NCI-H82 treated with DMSO at 0.1 percent for 48 hours (cell line): ENCODE measurements at regions not wholly inside any gene's neighbourhood (a gene's known extent, or its start where the extent isn't known, plus 50 kb on each side); places are given as distances from the start of the nearest gene placed in this dataset.

Experiments
- DNase-seq: peaks from one replicate; lab custom pipeline; 2025; ENCODE audit not compliant: unreplicated experiment; lab: John Stamatoyannopoulos, UW

DNA sequence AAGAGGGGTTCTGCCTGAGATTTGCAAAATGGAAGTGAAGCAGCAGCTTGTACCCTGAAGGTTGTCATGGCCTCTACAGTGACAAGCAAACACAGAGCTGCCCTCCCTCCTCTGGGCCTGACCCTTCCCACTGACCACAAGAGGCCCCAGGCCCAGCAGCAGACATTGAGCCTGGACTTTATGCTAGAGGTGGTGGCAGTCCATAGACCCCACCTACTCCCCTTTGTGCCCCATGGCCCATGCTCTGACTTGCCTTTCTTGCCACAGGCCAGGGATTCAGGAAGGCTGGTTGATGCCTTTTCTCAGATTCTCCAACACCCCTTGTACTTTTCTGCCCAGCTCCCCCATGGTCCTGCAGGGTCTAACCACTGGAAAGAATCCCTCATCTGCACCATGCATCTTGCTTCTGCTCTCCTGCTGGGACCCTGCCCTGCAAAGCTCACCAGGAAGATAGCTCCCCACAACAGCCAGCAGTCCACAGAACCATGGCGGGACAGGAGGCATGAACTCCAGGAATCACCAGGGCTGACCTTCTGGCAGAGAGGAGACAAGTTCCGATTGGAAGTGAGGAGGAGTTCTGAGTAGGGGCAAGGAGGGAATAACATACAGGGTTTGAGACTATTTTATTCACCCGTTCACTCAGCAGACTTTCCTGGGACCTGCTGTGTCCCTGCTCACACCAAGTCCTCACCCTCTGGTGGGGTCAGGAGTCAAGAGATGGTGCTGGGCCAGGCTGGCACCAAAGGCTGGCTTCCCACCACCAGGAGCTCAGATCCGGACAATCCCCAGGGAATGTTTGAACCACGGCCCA is 263.8 kb downstream of the SYK start:
- no peak for DNase-seq

DNA sequence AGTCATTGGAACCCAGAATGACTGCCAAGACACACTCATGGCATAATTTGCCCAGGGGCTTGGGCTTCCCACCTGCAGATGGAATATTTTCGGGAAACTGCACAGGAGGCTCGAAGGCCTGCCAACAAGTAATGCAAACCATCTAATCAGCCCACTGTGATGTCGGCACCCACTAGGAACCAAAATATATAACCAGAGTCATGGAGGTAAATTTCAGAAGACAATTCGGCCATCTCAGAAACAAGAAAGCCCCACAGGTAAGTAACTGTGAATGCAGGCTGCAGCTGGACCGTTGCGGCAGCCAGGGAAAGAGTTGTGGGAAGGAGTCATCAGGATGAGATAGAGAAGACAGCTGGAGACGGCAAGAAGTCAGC is 264.4 kb downstream of the SYK start:
- no peak for DNase-seq

DNA sequence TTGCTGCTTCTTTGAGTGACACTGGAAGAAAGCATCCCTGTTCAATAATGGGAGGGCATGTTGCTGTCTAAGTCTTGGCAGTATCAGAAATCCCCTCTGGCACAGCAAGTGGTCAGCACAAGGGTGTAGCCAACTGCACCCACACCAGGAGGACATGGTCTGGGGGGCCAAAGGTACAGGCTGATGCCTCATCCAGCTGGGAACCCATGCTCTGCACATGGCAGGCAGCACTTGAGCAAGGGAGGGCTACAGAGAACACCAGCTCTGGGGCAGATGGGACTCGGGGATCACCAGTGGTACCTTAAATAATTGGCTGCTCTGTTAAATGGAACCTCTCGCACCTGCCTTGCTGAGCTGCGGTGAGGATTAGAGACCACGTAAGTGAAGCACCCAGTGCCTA is 265.2 kb downstream of the SYK start:
- no peak for DNase-seq

DNA sequence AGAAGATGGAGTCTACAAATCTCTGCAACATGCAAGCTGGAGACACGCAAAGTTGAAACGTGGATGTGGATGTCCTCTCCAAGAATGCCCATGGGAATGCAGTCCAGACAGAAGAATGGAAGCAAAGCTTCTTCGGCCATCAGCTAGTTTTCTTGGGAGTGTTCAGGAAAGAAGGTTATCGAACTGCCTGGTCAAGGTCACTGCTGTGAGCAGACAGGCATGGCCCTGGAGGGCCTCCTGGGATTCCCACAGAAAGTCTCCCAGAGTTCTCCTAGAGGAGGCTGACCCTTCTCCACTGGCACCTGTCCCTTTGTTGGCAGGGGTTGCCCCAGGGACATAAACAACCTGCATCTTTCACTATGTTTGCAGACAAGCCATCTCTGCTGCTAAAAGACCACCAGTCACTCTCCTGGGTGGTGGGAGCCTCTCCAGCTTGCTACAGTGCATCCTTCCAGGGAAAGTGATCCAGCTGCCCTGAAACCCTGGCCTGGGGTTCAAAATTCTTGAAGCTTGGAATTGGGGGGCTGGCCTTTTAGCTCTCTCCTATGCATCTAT is 265.8 kb downstream of the SYK start:
- no peak for DNase-seq

DNA sequence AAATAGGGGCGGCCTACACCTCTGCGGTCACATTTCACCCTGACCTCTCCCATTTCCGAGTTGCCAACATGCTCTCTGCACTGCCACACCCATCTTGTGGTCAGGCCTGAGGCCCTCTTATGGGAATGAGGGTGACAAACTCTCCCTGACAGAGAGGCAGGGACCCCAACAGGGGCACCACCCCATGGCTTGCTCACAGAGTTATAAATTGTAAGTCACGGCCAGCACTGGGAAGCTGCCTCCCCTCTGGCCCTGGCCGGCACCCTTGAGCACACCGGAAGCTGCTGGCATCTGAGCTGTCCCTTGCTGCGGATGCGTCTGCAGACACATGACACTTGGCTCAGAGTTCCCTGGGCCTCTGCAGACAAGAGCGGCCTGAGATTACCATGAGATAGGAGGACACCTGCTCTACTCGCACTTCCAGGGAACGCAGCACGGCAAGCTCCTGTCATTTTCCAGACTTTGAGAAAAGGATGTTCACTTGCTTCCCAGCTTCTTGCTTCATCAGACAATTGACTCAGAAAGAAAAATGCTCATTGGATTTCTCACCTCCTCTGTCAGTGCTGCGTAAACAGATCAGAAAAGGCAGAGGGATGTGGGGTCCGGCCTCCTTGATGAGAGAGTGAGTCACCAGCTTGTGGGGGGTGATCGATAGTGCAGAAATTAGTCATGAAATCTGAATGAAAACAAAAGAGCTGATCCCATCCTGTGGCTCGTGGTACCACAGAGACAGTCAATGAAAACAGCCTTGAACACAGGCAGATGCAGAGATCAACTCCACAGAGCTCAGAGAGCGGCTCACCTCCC is 269.8 kb downstream of the SYK start:
- no peak for DNase-seq

DNA sequence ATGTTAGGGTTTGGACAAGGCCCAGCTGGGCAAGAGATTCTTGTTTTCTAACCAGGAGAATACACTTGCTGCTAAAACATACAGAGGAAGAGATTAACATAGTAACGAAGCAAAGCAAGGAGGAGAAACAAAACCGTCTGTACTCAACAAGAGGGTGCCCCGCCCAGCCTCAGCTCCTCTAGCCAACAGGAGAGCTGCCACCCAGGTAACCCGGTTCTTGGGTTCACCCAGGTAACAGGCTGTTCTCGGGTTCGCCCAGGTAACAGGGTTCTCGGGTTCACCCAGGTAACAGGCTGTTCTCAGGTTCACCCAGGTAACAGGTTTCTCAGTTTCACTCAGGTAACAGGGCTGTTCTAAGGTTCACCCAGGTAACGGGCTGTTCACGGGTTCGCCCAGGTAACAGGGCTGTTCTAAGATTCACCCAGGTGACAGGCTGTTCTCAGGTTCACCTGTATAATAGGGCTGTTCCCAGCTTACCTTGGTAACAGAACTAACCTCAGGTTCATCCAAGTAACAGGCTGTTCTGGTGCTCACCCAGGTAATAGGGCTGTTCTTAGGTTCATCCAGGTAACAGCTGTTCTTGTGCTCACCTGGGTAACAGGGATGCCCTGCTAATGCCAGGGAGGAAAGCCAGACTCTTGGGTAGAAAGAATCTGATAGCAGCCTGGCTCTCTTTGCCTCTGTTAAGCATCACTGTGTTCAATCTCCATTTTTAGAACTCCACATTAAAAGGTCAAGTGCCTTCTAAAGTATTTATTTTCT is 271.6 kb downstream of the SYK start:
- no peak for DNase-seq

DNA sequence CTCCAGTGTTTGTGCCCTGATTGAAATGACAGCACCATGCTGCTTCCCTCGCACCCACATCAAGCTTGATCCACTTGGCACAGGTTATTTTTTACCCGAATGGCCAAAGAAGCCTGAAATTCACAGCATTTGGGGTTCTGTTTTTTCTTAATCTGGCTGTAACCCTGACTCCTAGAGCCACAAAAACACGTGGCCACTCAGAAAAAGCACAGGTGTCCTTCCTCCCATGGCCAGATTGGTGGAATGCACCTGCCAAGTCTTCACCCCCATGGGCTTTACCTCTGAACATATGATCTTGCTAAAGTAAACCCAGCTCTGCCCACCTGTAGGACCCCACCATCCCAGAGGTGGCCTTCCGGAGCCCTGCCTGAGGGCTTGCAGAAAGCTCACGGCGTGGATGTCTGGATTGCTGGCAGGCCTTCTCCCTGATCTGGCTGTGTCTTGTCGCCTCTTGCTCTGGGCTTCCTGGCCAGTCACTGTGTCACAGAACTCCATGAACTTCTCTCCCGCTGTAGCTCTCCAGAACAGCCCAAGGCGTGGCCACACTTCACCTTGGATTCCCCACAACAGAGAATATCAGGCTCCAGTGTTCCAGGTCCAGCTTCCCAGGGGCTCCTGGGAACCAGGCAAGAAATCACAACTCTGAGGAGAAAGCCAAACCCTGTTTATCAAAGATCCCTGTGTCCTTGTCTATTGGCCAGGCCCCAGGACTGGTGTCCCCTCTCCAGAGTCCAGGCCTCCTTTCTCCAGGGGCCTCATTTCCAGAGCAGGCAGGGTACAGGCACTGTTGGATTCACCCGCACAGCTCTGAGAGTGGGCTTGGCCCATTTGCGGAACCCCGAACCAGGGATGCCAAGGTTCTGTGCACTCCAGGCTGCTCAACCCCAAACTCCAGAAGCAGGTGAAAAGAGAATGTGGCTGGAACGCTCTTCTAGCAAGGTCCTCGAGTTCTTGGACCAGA is 272.5 kb downstream of the SYK start:
- DNase-seq = no peak

DNA sequence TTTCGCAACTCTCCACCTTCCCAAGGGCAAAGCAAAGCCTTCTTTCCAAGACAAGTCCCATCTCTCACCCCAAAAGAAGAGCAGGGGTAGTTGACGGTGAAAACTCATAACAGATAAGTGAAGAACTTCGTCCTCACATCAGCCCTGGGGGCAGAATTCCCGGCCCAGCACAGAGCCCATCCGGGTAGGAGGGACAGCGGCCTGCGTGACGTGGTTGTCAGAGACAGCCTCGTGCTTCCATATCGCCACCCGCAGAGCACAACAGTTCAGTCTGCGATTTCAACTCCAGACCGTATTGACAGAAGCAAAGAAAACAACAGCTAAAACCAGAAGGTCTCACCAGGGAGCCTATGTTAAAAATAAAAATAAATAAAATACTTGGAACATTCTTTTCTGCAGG is 273.2 kb downstream of the SYK start:
- no peak for DNase-seq

DNA sequence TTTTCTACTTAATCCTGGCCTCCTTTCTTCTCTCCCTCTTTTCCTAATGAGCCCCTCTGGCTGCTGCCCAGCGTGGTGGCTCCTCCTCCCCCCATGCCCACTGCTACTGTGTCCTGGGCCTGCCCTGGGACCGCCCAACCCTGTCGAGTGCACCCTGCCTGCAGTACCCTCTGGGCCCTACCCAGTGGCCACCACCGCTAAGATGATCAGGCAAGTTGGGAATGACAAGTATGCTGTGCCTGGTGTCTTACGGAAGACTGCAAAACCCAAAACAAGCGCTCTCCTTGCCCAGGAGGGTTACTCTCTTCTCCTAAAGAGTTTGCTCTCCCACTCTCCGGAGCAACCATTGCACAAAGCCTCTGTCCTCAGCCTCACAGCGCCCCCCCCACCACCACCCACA is 273.7 kb downstream of the SYK start:
- no peak for DNase-seq

DNA sequence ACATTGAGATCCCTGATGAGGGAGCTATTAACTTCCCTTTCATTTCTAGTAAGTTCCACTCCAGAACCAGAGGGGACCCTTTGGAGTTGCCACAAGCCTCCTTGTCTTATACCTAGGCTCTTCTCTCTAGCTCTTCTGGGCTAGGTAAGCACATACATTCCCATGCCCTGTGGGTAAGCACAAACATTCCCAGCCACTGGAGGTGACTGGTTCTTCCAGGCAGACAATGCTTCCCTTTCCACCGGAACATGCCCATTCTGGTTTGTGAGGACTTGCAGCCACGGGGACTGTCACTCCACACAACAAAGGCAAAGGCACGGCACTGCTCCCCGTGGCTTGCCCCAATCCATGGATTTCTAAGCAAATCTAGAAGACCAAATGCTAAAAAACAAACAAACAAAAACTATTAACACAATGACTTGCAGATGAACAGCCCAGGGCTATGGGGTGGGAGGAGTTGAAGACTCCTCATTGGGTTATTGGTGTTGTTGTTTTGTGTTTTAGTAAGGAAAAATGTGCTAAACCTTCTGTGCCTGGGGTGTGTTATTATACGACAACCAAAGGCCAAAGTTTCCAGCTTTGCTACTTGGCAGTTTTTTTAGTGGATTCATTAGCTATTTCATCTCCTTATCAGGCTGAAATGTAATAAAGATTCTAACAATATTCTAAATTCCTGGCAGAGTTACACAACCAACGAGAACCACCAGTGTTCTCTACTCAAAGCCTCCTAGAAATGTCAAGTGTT is 276.2 kb downstream of the SYK start:
- no peak for DNase-seq

DNA sequence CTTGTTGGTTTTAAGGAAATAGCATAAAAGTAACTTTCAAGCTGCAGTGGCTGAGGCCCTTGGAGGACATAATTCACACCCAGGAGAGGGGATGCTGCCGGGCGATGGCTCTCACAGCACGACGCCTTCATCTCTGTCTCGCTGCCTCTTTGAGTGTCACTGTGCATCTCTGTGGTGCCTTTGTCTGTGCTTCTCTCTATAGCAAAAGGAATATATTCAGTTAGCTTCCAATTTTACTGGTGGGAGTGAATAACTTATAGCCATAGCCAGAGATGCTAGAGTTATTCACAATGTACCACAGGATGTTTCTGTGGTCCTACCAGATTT is 276.7 kb downstream of the SYK start:
- DNase-seq = no peak

DNA sequence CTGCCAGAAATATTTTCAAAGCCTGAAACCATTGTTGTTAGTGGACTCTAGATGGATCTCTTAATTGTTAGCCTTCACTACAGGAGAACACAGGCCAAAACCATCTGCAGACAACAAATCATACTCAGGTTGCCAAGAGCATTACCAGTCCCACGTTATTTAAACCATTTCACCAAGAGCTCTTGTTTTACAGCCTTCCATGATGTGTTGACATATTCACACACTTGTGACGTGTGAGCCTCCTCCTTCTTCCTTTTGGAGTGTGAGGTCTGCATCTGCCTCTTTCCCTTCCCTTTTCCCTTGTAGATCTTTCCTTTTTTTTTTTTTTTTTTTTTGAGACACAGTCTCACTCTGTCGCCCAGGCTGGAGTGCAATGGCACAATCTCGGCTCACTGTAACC is 279.0 kb downstream of the AUH start:
- DNase-seq = no peak

DNA sequence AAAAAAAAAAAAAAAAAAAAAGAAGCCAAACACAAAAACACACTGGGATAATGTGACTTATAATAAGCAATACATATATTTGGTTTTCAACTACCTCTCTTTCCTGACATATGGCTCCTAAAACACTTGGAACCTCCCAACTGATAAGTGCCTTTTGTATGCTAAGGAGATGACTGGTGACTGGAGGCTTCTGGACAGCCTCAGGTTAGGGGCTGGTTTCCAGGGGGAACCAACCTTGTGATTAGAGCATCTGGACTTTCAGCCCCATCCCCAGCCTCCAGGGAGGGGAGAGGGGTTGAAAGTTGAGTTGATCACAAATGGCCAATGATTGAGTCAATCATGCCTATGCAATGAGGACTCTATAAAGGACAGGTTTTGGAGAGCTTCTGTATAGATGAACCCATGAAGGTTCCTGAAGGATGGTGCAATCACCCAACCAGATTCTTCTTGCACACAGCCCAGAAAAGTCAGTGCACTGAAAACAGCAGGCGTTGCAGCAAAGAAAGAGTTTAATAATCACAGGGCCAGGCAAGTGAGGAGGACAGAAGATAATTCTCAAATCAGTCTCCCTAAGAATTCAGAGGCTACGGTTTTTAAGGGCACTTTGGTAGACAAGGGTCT is 276.7 kb downstream of the AUH start:
- no peak for DNase-seq

DNA sequence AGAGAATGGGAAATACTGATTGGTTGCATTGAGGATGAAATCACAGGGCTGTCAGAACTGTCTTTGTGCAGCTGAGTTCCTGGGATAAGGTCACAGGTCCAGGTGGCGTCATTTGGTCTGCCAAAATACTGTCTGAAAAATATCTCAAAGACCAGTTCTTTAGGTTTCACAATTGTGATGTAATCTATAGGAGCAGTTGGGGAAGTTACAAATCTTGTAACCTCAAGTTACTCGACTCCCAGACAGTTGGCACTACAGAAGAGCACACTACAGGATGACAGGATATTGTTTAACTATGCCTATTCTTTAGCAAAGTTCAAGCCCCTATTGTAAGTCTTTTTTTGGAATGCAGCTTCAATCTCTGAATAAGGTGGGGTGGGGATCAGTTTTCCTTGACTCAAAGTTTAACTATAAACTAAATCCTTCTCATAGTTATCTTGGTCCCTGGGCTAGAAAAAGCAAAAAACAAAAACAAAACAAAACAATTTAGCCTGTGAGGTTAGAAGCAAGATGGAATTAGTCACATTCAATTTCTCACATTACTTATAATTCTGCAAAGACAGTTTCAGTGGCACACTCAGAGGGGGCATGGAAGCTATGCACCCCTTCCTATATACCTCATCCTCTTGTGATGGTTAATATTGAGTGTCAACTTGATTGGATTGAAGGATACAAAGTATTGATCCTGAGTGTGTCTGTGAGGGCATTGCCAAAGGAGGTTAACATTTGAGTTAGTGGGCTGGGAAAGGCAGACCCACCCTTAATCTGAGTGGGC is 276.0 kb downstream of the AUH start:
- no peak for DNase-seq

DNA sequence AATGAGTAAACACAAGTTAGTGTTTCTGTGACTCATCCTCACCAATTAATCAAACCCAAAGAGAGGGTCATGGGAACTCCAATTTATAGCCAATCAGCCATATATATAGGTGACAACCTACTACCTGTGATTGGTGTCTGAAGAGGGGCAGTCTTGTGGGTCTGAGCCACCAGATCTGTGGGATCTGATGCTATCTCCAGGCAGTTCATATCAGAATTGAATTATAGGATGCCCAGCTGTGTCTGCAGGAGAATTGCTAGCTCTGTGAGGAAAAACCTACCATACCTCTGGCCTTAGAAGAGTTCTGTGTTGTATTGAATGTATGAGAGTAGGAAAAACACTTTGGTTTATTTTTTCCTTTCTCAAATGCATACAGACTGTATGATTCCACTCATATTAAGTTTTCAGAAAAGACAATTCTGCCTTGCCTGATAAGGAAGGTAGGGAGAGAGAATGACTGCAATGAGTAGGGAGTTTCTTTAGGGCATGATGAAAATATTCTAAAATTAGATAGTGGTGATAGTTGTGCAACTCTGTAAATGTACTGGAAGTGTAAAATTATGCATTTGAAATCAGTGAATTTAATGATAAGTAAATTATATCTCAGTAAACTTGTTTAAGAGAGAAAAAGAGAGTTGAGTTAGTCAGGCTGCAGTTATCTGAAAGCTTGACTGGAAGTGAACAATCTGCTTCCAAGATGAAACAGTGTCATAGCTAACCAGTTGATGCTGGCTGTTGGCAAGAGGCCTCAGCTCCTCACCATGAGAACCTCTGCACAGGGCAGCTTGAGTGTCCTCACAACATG is 274.9 kb downstream of the AUH start:
- no peak for DNase-seq

DNA sequence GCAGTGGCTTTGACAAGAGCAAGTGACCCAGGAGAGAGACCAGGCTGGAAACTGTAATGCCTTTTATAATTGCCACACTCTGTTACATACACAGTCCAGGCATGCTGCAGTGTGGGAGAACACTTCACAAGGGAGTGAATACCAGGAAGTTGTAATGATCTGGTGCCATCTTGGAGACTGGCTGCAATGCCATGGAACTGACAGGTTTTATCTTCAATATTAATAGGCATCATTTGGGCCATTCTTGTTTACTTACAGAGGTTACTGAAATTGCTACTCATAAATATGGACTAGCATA is 274.3 kb downstream of the AUH start:
- no peak for DNase-seq

DNA sequence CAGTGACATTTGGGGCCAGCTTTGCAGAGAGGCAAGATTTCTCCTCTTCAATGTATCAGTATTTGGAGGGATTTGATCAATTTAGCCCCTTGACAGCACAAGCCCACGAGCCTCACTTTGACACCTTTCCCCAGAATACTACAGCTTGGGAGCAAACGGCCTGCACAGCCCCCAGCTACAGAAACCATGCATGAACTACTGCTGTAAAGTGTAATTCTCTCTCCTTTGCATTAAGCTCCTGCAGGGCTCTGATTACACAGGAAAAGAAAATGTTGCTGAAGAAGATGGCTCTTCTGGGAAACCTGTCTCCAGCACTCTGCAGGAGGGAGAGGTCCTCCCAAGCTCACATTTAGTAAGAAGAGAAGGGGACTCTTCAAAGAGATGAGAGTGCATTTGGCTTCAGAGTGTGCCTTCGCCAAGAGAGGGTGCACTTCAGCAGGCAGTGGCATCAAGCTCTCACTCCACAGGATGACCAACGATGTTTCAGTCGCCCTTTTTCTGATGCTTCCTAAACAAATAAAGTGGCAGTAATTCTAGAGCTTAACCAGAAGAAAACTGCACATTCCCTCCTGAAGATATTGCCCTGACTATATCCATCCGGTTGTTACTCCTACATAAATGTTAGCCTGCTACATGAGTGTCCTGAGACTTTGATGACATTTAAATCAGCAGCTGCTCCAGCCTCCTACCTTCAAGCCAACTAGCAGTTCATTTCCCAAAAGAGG is 272.2 kb downstream of the AUH start:
- no peak for DNase-seq

DNA sequence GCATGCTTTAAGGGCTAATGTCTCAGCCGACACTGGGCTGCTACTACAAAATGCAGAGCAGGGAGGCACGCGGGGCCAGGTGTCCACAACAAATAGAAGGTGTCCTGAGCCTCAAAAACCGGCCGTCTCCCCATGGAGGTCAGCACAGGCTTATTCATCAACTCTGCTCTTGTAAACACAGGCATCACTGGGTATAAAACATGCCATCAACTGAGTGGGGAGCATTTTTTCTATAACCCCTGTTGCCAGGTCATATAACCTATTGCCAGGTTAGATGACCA is 271.6 kb downstream of the AUH start:
- no peak for DNase-seq
